PC-9 (cell line): ENCODE measurements at regions not wholly inside any gene's neighbourhood (a gene's known extent, or its start where the extent isn't known, plus 50 kb on each side); places are given as distances from the start of the nearest gene placed in this dataset.

Source experiments
- BruUV-seq: library from RNA; stranded (reverse); fragments of 400-500 nt; replicated peaks from 2 replicates; lab custom pipeline; 2021; lab: Mats Ljungman, UMichigan
- CTCF ChIA-PET: fragments of 300-600 bp; sonication (Branson Sonifier 250); formaldehyde crosslinking; loops from one replicate; lab custom pipeline; 2022; ENCODE audit warnings: antibody characterized with exemption; lab: Charles Lee
- POLR2A ChIA-PET: fragments of 300-600 bp; sonication (Branson Sonifier 250); formaldehyde crosslinking; loops from one replicate; lab custom pipeline; 2022; ENCODE audit warnings: antibody characterized with exemption; ENCODE audit not compliant: unreplicated experiment; lab: Charles Lee
- DNase-seq, 2 experiments: peaks; one replicate each; pipeline versions ENCODE4 v3.0.0 to v3.0.0-alpha.2; 2015 to 2022; ENCODE audit warnings: mixed read lengths in 1 of 2
- H2AFZ ChIP-seq: fragments of 200-600 bp; sonication (generic); 2 replicates; pipeline ENCODE4 v1.8.1; 2017; ENCODE audit warnings: antibody characterized with exemption
- H3F3A ChIP-seq: fragments of 200-600 bp; sonication (generic); 2 replicates; pipeline ENCODE4 v1.8.1; 2017; ENCODE audit warnings: antibody characterized with exemption, mild to moderate bottlenecking, low read depth; ENCODE audit not compliant: insufficient read depth
- H3K27ac ChIP-seq: fragments of 200-600 bp; sonication (generic); 2 replicates; pipeline ENCODE4 v1.6.1; 2016; ENCODE audit warnings: mixed run types
- H3K27me3 ChIP-seq: fragments of 200-600 bp; sonication (generic); 2 replicates; pipeline ENCODE4 v1.6.1; 2016; ENCODE audit warnings: low read depth, mixed run types; ENCODE audit not compliant: insufficient read depth
- H3K36me3 ChIP-seq: fragments of 200-600 bp; sonication (generic); 2 replicates; pipeline ENCODE4 v1.6.1; 2016; ENCODE audit warnings: low read depth, mixed run types
- H3K4me1 ChIP-seq: fragments of 200-600 bp; sonication (generic); replicated peaks from 2 replicates; pipeline ENCODE4 v1.6.1; 2016; ENCODE audit warnings: mixed run types; ENCODE audit not compliant: insufficient read depth
- H3K4me2 ChIP-seq: fragments of 200-600 bp; sonication (generic); 2 replicates; pipeline ENCODE4 v1.6.1; 2017; ENCODE audit warnings: mixed run types
- H3K4me3 ChIP-seq: fragments of 200-600 bp; sonication (generic); 2 replicates; pipeline ENCODE4 v1.6.1; 2016; ENCODE audit warnings: mixed run types
- H3K79me2 ChIP-seq: fragments of 200-600 bp; sonication (generic); 2 replicates; pipeline ENCODE4 v1.6.1; 2017; ENCODE audit warnings: low read depth, mixed run types
- H3K9me2 ChIP-seq: fragments of 200-600 bp; sonication (generic); 2 replicates; pipeline ENCODE4 v1.8.1; 2017; ENCODE audit warnings: mild to moderate bottlenecking; ENCODE audit not compliant: insufficient read depth
- H3K9me3 ChIP-seq: fragments of 200-600 bp; sonication (generic); 2 replicates; pipeline ENCODE4 v1.8.1; 2016; ENCODE audit warnings: low read depth; ENCODE audit not compliant: insufficient read depth
- H4K20me1 ChIP-seq: fragments of 200-600 bp; sonication (generic); 2 replicates; pipeline ENCODE4 v1.8.1; 2017; ENCODE audit not compliant: insufficient read depth
- CTCF ChIP-seq: fragments of 200-600 bp; sonication (generic); conservative IDR thresholded peaks from 2 replicates; pipeline ENCODE4 v1.6.1; 2017; ENCODE audit warnings: mixed run types, antibody characterized with exemption, mild to moderate bottlenecking, moderate library complexity
- EZH2 ChIP-seq: fragments of 200-600 bp; sonication (generic); IDR thresholded peaks from 2 replicates; pipeline ENCODE4 v1.8.0; 2017; ENCODE audit warnings: antibody characterized with exemption, low read depth
- intact Hi-C: fragments of 100-400 bp; cut with micrococcal nuclease; formaldehyde crosslinking; loops from one replicate; pipeline ENCODE4 v1.10.0; 2022; ENCODE audit not compliant: unreplicated experiment

DNA sequence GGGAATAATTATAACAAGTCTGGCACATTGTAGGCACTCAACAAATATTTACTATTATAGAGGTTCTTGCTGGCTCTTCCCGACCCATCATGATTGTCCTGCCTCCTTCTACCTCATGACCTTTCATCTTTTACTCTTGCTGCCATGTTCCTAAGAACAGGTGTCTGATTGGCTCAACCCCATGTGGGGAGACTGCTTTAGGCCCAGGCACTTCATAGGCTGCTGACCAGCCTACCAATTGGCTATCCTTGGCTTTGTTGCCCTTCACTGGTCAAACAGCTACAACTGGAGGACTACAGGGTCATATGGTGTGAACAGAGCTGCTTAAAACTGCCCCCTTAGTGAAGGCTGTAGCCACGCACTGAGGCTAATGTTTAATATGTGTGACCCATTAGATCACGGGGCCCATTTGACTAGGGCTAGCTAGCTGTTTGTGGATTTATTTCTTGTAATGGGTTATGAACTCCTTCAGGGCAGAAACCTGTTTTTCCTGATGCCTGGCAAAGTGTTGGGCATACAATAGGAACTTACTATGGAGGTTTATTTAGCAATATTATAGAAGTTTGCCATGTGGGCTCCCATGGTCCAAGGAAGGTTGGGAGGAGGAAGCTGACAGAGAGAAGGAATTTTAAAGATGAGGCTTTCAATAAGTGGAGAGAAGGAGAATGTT lies 239.9 kb upstream of the TBC1D5 start:
- no peaks in the 10 kb centered on the region for H3K9me2 ChIP-seq
- no peak overlapping the region for H2AFZ ChIP-seq
- H4K20me1 ChIP-seq, result no peaks in the 10 kb centered on the region
- H3K36me3 ChIP-seq, result no peaks in the 10 kb centered on the region
- no peaks in the 10 kb centered on the region for H3F3A ChIP-seq
- no peak overlapping the region for H3K4me2 ChIP-seq
- DNase-seq, result no peak
- TF ChIP-seq CTCF (no peak), EZH2 (no peak)
- H3K4me1 ChIP-seq, result no peaks in the 10 kb centered on the region
- no peak overlapping the region for H3K4me3 ChIP-seq
- POLR2A ChIA-PET, result no interaction called here
- intact Hi-C loops, result no loop called here
- H3K27ac ChIP-seq, result no peak overlapping the region
- no peaks in the 10 kb centered on the region for H3K79me2 ChIP-seq
- CTCF ChIA-PET, result no interaction called here
- H3K27me3 ChIP-seq, result no peaks in the 10 kb centered on the region
- no peaks in the 10 kb centered on the region for H3K9me3 ChIP-seq
- BruUV-seq, result no TSS peak

- Histone ChIP-seq H3K27ac (no peak overlapping the region), H4K20me1 (no peaks in the 10 kb centered on the region), H3F3A (no peaks in the 10 kb centered on the region), H3K36me3 (no peaks in the 10 kb centered on the region), H3K4me2 (no peak overlapping the region), H3K4me1 (no peaks in the 10 kb centered on the region), H3K9me3 (no peaks in the 10 kb centered on the region), H3K79me2 (no peaks in the 10 kb centered on the region), H3K4me3 (no peak overlapping the region), H3K9me2 (no peaks in the 10 kb centered on the region), H2AFZ (no peak overlapping the region), H3K27me3 (no peaks in the 10 kb centered on the region)
- BruUV-seq, result no TSS peak
- TF ChIP-seq EZH2, result no peak
- no peak for TF ChIP-seq CTCF
- CTCF ChIA-PET, result no interaction called here
- POLR2A ChIA-PET, result no interaction called here
- intact Hi-C loops, result no loop called here
- DNase-seq, result no peak
These were observed 238.4 kb upstream of the TBC1D5 start for GRCh38 chr3:17980863-17981262.

GRCh38 chr3:17979911-17980310 lies 237.5 kb upstream of the TBC1D5 start:
- CTCF ChIA-PET, result interaction anchor here (0.6 kb wide), 2 partner anchors 237 to 254 kb away, joined by 3 to 5 read pairs; partner anchors contain the start of gene TBC1D5
- Histone ChIP-seq H3K27ac (no peak overlapping the region), H2AFZ (no peak overlapping the region), H3F3A (no peaks in the 10 kb centered on the region), H3K27me3 (no peaks in the 10 kb centered on the region), H3K79me2 (no peaks in the 10 kb centered on the region), H3K4me3 (no peak overlapping the region), H3K36me3 (no peaks in the 10 kb centered on the region), H3K9me2 (no peaks in the 10 kb centered on the region), H3K4me2 (no peak overlapping the region), H3K4me1 (no peaks in the 10 kb centered on the region), H4K20me1 (no peaks in the 10 kb centered on the region), H3K9me3 (no peaks in the 10 kb centered on the region)
- no peak for DNase-seq
- intact Hi-C loops, result no loop called here
- no peak for TF ChIP-seq CTCF
- BruUV-seq, result no TSS peak
- POLR2A ChIA-PET, result no interaction called here
